HepG2 (cell line): ENCODE measurements at regions not wholly inside any gene's neighbourhood (a gene's known extent, or its start where the extent isn't known, plus 50 kb on each side); places are given as distances from the start of the nearest gene placed in this dataset.

Experiments used
- TF ChIP-seq, protein P1 (sequence below): sonication (generic); formaldehyde crosslinking; IDR thresholded peaks from 2 replicates; pipeline ENCODE4 v1.5.1; 2020; ENCODE audit warnings: mild to moderate bottlenecking, missing genetic modification reagents, moderate library complexity
- TF ChIP-seq, protein P2 (sequence below): sonication (generic); formaldehyde crosslinking; IDR thresholded peaks from 2 replicates; pipeline ENCODE4 v1.5.1; 2020; ENCODE audit warnings: missing genetic modification reagents, mild to moderate bottlenecking, borderline replicate concordance
- TF ChIP-seq, protein P3 (sequence below): sonication (generic); formaldehyde crosslinking; IDR thresholded peaks from 2 replicates; pipeline ENCODE4 v1.4.0; 2020; ENCODE audit warnings: missing genetic modification reagents, borderline replicate concordance

DNA sequence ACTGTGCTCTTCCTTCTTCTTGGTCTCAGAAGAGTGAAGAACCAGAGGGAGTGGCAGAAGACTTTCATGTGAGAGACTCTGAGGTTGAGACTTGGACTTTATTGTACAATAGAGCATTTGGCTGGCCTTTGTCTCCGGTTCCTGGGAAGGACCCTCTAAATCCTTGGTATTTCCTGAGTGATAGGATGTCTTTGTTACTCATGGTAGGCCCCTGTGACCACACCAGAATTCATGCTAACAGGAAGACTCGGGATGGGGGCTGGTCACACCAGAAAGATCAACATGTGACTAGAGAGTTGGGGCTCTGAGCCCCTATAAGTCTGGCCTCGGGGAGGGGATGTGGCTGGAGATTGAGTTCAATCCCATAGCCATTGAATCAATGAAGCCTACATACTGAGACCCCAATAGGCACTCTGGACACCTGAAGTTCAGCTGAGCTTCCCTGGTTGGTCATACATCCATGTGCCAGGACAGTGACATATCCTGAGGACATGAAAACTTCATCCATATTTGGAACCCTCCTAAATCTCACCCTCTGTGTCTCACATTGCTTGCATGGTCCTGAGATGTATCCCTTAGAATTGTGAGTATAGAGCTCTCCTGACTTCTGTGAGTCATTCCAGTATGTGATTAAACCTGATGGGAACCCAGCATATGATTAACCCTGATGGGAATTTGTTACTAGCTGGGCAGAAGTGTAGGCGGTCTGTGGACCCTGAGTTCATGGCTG is 201.7 kb downstream of the GADD45G start (continued):
- TF ChIP-seq, protein P1, sequence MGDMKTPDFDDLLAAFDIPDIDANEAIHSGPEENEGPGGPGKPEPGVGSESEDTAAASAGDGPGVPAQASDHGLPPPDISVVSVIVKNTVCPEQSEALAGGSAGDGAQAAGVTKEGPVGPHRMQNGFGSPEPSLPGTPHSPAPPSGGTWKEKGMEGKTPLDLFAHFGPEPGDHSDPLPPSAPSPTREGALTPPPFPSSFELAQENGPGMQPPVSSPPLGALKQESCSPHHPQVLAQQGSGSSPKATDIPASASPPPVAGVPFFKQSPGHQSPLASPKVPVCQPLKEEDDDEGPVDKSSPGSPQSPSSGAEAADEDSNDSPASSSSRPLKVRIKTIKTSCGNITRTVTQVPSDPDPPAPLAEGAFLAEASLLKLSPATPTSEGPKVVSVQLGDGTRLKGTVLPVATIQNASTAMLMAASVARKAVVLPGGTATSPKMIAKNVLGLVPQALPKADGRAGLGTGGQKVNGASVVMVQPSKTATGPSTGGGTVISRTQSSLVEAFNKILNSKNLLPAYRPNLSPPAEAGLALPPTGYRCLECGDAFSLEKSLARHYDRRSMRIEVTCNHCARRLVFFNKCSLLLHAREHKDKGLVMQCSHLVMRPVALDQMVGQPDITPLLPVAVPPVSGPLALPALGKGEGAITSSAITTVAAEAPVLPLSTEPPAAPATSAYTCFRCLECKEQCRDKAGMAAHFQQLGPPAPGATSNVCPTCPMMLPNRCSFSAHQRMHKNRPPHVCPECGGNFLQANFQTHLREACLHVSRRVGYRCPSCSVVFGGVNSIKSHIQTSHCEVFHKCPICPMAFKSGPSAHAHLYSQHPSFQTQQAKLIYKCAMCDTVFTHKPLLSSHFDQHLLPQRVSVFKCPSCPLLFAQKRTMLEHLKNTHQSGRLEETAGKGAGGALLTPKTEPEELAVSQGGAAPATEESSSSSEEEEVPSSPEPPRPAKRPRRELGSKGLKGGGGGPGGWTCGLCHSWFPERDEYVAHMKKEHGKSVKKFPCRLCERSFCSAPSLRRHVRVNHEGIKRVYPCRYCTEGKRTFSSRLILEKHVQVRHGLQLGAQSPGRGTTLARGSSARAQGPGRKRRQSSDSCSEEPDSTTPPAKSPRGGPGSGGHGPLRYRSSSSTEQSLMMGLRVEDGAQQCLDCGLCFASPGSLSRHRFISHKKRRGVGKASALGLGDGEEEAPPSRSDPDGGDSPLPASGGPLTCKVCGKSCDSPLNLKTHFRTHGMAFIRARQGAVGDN = no peak
- TF ChIP-seq, protein P2, sequence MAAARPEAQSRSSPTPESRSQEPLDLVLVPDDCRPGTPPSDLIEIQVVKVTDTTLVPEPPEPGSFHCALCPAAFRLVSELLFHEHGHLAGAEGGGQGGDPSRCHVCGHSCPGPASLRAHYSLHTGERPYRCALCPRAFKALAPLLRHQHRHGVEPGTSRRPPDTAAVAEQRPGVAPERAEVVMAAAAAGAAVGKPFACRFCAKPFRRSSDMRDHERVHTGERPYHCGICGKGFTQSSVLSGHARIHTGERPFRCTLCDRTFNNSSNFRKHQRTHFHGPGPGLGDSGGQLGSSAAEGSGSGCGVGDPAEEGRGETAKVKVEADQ = no peak
- TF ChIP-seq, protein P3, sequence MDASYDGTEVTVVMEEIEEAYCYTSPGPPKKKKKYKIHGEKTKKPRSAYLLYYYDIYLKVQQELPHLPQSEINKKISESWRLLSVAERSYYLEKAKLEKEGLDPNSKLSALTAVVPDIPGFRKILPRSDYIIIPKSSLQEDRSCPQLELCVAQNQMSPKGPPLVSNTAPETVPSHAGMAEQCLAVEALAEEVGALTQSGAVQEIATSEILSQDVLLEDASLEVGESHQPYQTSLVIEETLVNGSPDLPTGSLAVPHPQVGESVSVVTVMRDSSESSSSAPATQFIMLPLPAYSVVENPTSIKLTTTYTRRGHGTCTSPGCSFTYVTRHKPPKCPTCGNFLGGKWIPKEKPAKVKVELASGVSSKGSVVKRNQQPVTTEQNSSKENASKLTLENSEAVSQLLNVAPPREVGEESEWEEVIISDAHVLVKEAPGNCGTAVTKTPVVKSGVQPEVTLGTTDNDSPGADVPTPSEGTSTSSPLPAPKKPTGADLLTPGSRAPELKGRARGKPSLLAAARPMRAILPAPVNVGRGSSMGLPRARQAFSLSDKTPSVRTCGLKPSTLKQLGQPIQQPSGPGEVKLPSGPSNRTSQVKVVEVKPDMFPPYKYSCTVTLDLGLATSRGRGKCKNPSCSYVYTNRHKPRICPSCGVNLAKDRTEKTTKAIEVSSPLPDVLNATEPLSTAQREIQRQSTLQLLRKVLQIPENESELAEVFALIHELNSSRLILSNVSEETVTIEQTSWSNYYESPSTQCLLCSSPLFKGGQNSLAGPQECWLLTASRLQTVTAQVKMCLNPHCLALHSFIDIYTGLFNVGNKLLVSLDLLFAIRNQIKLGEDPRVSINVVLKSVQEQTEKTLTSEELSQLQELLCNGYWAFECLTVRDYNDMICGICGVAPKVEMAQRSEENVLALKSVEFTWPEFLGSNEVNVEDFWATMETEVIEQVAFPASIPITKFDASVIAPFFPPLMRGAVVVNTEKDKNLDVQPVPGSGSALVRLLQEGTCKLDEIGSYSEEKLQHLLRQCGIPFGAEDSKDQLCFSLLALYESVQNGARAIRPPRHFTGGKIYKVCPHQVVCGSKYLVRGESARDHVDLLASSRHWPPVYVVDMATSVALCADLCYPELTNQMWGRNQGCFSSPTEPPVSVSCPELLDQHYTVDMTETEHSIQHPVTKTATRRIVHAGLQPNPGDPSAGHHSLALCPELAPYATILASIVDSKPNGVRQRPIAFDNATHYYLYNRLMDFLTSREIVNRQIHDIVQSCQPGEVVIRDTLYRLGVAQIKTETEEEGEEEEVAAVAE (CRISPR knock-in tag) = no peak
- TF ChIP-seq, all 625 proteins: peak for 0
